IMR-90 (cell line): ENCODE measurements at regions not wholly inside any gene's neighbourhood (a gene's known extent, or its start where the extent isn't known, plus 50 kb on each side); places are given as distances from the start of the nearest gene placed in this dataset.

ENCODE experiments used
- CTCF ChIP-seq: conservative IDR thresholded peaks from 2 replicates; pipeline ENCODE4 v1.5.1; 2012; ENCODE audit warnings: mild to moderate bottlenecking, low read depth, low read length, improper control_type of control experiment
- RFX5 ChIP-seq: IDR thresholded peaks from 2 replicates; pipeline ENCODE4 v1.8.0; 2012; ENCODE audit warnings: low read depth, mild to moderate bottlenecking, low read length, moderate library complexity
- USF2 ChIP-seq: fragments of 150-350 bp; IDR thresholded peaks from 2 replicates; pipeline ENCODE4 v1.6.1; 2017; ENCODE audit warnings: mild to moderate bottlenecking, antibody characterized with exemption, low read length, low read depth

DNA sequence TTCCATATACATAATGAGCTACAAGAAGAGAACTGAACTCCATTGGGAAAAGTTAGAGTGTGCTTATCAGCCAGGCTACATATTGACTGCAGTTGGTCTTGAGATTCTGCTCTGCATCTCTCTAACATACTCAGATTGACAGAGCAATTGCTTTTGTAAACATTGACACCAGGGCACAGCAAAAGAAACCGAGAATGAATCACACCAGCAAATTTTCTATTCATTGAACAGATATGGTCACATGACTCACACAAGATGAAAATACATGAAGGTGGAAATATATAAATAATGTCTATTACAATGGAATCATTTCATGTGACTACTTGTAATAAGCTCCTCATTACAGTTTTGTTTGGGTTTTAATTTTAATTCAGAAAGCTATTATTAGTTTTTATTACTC is 691.9 kb upstream of the TMEFF2 start:
- TF ChIP-seq CTCF = no peak
- TF ChIP-seq RFX5 = no peak
- no peak for TF ChIP-seq USF2
